SK-N-SH (cell line): ENCODE measurements at regions not wholly inside any gene's neighbourhood (a gene's known extent, or its start where the extent isn't known, plus 50 kb on each side); places are given as distances from the start of the nearest gene placed in this dataset.

Experiments
- CTCF ChIP-seq: fragments of 200-600 bp; sonication (generic); IDR thresholded peaks from 2 replicates; pipeline ENCODE4 v1.6.1; 2017; ENCODE audit warnings: antibody characterized with exemption, mild to moderate bottlenecking, moderate library complexity
- ELF1 ChIP-seq: IDR thresholded peaks from 2 replicates; pipeline ENCODE4 v1.4.0; 2012
- GABPA ChIP-seq: IDR thresholded peaks from 2 replicates; pipeline ENCODE4 v1.4.0; 2012; ENCODE audit warnings: low read depth, mild to moderate bottlenecking
- JUND ChIP-seq: IDR thresholded peaks from 2 replicates; pipeline ENCODE4 v1.4.0; 2012
- MXI1 ChIP-seq: IDR thresholded peaks from 2 replicates; pipeline ENCODE4 v1.6.1; 2012; ENCODE audit warnings: mild to moderate bottlenecking, low read depth, low read length, improper control_type of control experiment
- POLR2AphosphoS5 ChIP-seq: IDR thresholded peaks from 2 replicates; pipeline ENCODE4 v1.6.1; 2012; ENCODE audit warnings: low read depth, low read length
- REST ChIP-seq: IDR thresholded peaks from 2 replicates; pipeline ENCODE4 v1.6.1; 2012; ENCODE audit warnings: mild to moderate bottlenecking, low read depth, low read length, moderate library complexity
- SIN3A ChIP-seq: IDR thresholded peaks from 2 replicates; pipeline ENCODE4 v1.6.1; 2012; ENCODE audit warnings: low read depth, mild to moderate bottlenecking, low read length, moderate library complexity, borderline replicate concordance
- TAF1 ChIP-seq: IDR thresholded peaks from 2 replicates; pipeline ENCODE4 v1.6.1; 2012; ENCODE audit warnings: low read depth, mild to moderate bottlenecking, low read length, moderate library complexity, borderline replicate concordance
- TF ChIP-seq, protein P1 (sequence below): fragments of 150-350 bp; IDR thresholded peaks from 2 replicates; pipeline ENCODE4 v1.6.1; 2017; ENCODE audit warnings: antibody characterized with exemption, low read length, low read depth, borderline replicate concordance

DNA sequence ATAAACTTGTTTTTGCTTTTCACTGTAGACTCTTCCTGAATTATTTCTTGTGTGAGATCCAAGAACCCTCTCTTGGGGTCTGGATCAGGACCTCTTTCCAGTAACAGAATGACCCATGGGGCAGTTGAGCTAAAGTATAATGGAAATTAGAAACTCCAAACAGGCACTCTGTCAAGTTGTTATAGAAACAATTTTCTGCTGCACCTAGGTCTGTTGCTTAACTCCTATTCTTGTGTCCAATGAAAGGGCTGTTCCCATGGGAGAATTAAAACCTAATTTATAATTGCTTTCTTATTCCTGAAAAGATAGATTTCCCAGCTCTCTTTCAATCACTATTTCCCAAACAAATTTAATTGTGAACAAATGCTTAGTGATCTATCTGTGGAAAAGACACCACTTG lies 1341.3 kb upstream of the PIK3C3 start:
- TF ChIP-seq CTCF (no peak), POLR2AphosphoS5 (no peak), REST (no peak), MXI1 (no peak), SIN3A (no peak), GABPA (no peak), ELF1 (no peak), TAF1 (no peak), JUND (no peak)
- TF ChIP-seq, protein P1, sequence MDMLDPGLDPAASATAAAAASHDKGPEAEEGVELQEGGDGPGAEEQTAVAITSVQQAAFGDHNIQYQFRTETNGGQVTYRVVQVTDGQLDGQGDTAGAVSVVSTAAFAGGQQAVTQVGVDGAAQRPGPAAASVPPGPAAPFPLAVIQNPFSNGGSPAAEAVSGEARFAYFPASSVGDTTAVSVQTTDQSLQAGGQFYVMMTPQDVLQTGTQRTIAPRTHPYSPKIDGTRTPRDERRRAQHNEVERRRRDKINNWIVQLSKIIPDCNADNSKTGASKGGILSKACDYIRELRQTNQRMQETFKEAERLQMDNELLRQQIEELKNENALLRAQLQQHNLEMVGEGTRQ, result no peak
